ENCODE measurements at regions not wholly inside any gene's neighbourhood (a gene's known extent, or its start where the extent isn't known, plus 50 kb on each side); places are given as distances from the start of the nearest gene placed in this dataset.
A peak's percentile ranks its signal among the peaks of the same experiment; 100 is the strongest.

GRCh38 chr16:77557385-77557784, 122.6 kb upstream of the ADAMTS18 start:
- no peak for TF ChIP-seq CTCF (IDR thresholded peaks at IDR 0.05; ENCODE audit: low read depth, low read length, missing control alignments)
- no peak overlapping the region for H3K4me3 ChIP-seq (ENCODE audit: low read depth, low read length)
- no peak for DNase-seq (ENCODE audit: low read depth)
- in situ Hi-C loops (cut with HindIII; ENCODE audit: low sequenced_read_pairs) = no loop called here

- DNase-seq (ENCODE audit: low read depth) = no peak
- no peak for TF ChIP-seq CTCF (IDR thresholded peaks at IDR 0.05; ENCODE audit: low read depth, low read length, missing control alignments)
- no peak overlapping the region for H3K4me3 ChIP-seq (ENCODE audit: low read depth, low read length)
- in situ Hi-C loops (cut with HindIII; ENCODE audit: low sequenced_read_pairs) = no loop called here
These were observed 124.0 kb upstream of the ADAMTS18 start for GRCh38 chr16:77558786-77559185.

- TF ChIP-seq CTCF (IDR thresholded peaks at IDR 0.05; ENCODE audit: low read depth, low read length, missing control alignments) = no peak
- in situ Hi-C loops (cut with HindIII; ENCODE audit: low sequenced_read_pairs) = no loop called here
- no peak for DNase-seq (ENCODE audit: low read depth)
- no peak overlapping the region for H3K4me3 ChIP-seq (ENCODE audit: low read depth, low read length)
These were observed 127.7 kb upstream of the ADAMTS18 start for GRCh38 chr16:77562497-77562896.

GRCh38 chr16:77564791-77565390, 130.1 kb upstream of the ADAMTS18 start:
- in situ Hi-C loops (cut with HindIII; ENCODE audit: low sequenced_read_pairs) = no loop called here
- no peak overlapping the region for H3K4me3 ChIP-seq (ENCODE audit: low read depth, low read length)
- TF ChIP-seq CTCF (IDR thresholded peaks at IDR 0.05; ENCODE audit: low read depth, low read length, missing control alignments) = no peak
- DNase-seq (ENCODE audit: low read depth) = peak; percentile 81

GRCh38 chr16:77569406-77569805, 134.6 kb upstream of the ADAMTS18 start:
- no peak for DNase-seq (ENCODE audit: low read depth)
- in situ Hi-C loops (cut with HindIII; ENCODE audit: low sequenced_read_pairs) = no loop called here
- no peak overlapping the region for H3K4me3 ChIP-seq (ENCODE audit: low read depth, low read length)
- no peak for TF ChIP-seq CTCF (IDR thresholded peaks at IDR 0.05; ENCODE audit: low read depth, low read length, missing control alignments)

- no peak for DNase-seq (ENCODE audit: low read depth)
- in situ Hi-C loops (cut with HindIII; ENCODE audit: low sequenced_read_pairs) = loop anchor here (5.0 kb wide), 1 partner anchor 82 kb away; no protein-coding TSS in a partner anchor
- no peak for TF ChIP-seq CTCF (IDR thresholded peaks at IDR 0.05; ENCODE audit: low read depth, low read length, missing control alignments)
- H3K4me3 ChIP-seq (ENCODE audit: low read depth, low read length) = no peak overlapping the region
These were observed 135.7 kb upstream of the ADAMTS18 start for GRCh38 chr16:77570574-77570973.

All from astrocyte of the cerebellum (primary cell).